ENCODE measurements at regions not wholly inside any gene's neighbourhood (a gene's known extent, or its start where the extent isn't known, plus 50 kb on each side); places are given as distances from the start of the nearest gene placed in this dataset.
A peak's percentile ranks its signal among the peaks of the same experiment; 100 is the strongest.

DNA sequence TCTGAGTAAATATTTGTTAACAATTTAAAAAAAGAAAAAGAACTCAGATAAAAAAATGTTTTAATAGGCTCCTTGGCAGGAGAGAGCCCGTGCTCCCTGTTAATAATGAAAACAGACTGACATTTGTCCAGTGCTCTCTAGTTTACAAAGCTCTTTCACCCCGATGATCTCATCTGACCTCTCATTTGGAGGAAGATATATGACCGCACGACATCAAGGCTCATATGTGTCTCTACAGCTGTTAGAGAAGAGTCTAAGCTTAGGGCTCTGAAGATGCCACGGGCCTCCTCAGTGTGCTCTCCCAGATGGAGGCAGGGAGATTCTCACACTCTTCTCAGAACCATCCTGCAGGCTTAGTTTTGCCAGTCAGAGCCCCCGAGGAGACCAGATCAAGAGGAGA lies 280.8 kb upstream of the IRX5 start:
- Histone ChIP-seq H3K9me3 (ENCODE audit: control insufficient read depth in 2 of 3, insufficient read depth in 1 of 3, low read length in 3 of 3) (no peaks in the 10 kb centered on the region), H3K9ac (ENCODE audit: low read length in 3 of 3) (no peak overlapping the region), H3K36me3 (ENCODE audit: control insufficient read depth in 2 of 3, insufficient read depth in 3 of 3, low read length in 3 of 3) (no peaks in the 10 kb centered on the region), H3K27me3 (ENCODE audit: control insufficient read depth, insufficient read depth, low read length) (peaks cover 3% of the 10 kb centered on the region), H3K4me3 (ENCODE audit: low read length in 3 of 3) (no peak overlapping the region), H3K27ac (ENCODE audit: low read depth in 2 of 2, low read length in 2 of 2) (no peak overlapping the region), H3K4me1 (ENCODE audit: control insufficient read depth in 2 of 3, insufficient read depth in 2 of 3, low read depth in 1 of 3, low read length in 3 of 3) (peaks cover 0 to 2% (median 0%) of the 10 kb centered on the region in 3 donors)
- no peak for TF ChIP-seq CTCF (IDR thresholded peaks at IDR 0.05; ENCODE audit: borderline replicate concordance, extremely low read depth, insufficient read depth)
- intact Hi-C loops (cut with DNase I) = no loop called here
- FAIRE-seq (no peak), DNase-seq (peak in 2 of 5 donors; percentile 67 to 71)

DNA sequence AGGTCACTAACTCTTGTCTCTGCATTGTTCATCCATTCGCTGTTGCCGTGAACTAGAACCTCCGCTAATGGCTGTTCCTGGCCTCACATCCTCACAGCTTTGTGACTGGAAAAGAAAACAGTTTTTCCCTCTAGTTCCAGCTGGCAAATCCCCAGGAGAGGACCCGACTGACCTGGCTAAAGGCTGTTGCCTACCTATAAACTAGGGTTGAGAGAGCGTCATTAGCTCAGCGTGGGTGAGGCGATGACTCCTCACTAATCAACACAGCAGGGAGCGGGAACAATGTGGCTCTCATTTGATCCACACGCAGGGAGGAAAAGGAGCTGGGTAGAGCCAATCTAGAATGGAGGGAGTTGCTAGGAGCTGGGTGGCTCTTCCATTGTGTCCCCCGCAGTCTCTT lies 282.1 kb upstream of the IRX5 start:
- no peaks in the 10 kb centered on the region for H3K36me3 ChIP-seq (ENCODE audit: control insufficient read depth in 2 of 3, insufficient read depth in 3 of 3, low read length in 3 of 3)
- H3K9ac ChIP-seq (ENCODE audit: low read length in 3 of 3) = no peak overlapping the region
- no peak for TF ChIP-seq CTCF (IDR thresholded peaks at IDR 0.05; ENCODE audit: borderline replicate concordance, extremely low read depth, insufficient read depth)
- FAIRE-seq (no peak), DNase-seq (no peak)
- H3K27ac ChIP-seq (ENCODE audit: low read depth in 2 of 2, low read length in 2 of 2) = no peak overlapping the region
- intact Hi-C loops (cut with DNase I) = no loop called here
- no peak overlapping the region for H3K4me3 ChIP-seq (ENCODE audit: low read length in 3 of 3)
- no peaks in the 10 kb centered on the region for H3K9me3 ChIP-seq (ENCODE audit: control insufficient read depth in 2 of 3, insufficient read depth in 1 of 3, low read length in 3 of 3)
- H3K27me3 ChIP-seq (ENCODE audit: control insufficient read depth, insufficient read depth, low read length) = peaks cover 2% of the 10 kb centered on the region
- no peaks in the 10 kb centered on the region for H3K4me1 ChIP-seq (ENCODE audit: control insufficient read depth in 2 of 3, insufficient read depth in 2 of 3, low read depth in 1 of 3, low read length in 3 of 3)

DNA sequence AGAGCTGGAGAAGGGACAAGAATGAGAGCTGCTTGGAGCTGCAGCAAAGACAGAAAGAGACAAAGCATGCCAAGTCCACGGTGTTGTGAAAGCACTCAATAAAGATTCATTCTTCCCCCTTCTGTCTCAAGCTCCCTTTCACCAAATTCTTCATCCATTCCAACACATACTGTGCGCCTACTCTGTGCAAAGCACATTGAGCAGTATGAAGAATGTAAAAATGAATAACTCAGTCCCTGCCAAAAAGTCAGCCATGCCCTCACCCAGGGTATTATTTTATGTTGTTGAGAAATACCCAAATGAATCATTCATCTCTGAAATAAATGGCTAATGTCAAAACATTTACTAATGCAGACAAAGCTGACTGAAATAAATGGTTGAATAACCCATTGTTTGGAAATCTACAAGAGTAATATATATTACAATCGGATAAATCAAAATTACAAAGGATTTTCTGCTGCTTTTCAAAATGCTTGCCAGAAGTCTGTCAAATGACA lies 282.9 kb upstream of the IRX5 start:
- intact Hi-C loops (cut with DNase I) = no loop called here
- H3K9ac ChIP-seq (ENCODE audit: low read length in 3 of 3) = no peak overlapping the region
- no peak overlapping the region for H3K27ac ChIP-seq (ENCODE audit: low read depth in 2 of 2, low read length in 2 of 2)

More for the DNA sequence above, 282.9 kb upstream of the IRX5 start:
- H3K27me3 ChIP-seq (ENCODE audit: control insufficient read depth, insufficient read depth, low read length) = no peaks in the 10 kb centered on the region
- no peaks in the 10 kb centered on the region for H3K9me3 ChIP-seq (ENCODE audit: control insufficient read depth in 2 of 3, insufficient read depth in 1 of 3, low read length in 3 of 3)
- DNase-seq (no peak), FAIRE-seq (no peak)
- no peaks in the 10 kb centered on the region for H3K4me1 ChIP-seq (ENCODE audit: control insufficient read depth in 2 of 3, insufficient read depth in 2 of 3, low read depth in 1 of 3, low read length in 3 of 3)
- no peak overlapping the region for H3K4me3 ChIP-seq (ENCODE audit: low read length in 3 of 3)
- no peaks in the 10 kb centered on the region for H3K36me3 ChIP-seq (ENCODE audit: control insufficient read depth in 2 of 3, insufficient read depth in 3 of 3, low read length in 3 of 3)
- no peak for TF ChIP-seq CTCF (IDR thresholded peaks at IDR 0.05; ENCODE audit: borderline replicate concordance, extremely low read depth, insufficient read depth)
